ENCODE measurements at regions not wholly inside any gene's neighbourhood (a gene's known extent, or its start where the extent isn't known, plus 50 kb on each side); places are given as distances from the start of the nearest gene placed in this dataset.

- Mint-ChIP-seq H3K36me3 (no peaks in the 10 kb centered on the region), H3K9me3 (no peaks in the 10 kb centered on the region), H3K27ac (no peak overlapping the region)
- DNase-seq (ENCODE audit: low spot score in 2 of 2) (no peak), ATAC-seq (no peak)
Measured at GRCh38 chr10:59075576-59075975, 100.9 kb upstream of the PHYHIPL start.

- Mint-ChIP-seq H3K36me3 (no peaks in the 10 kb centered on the region), H3K27ac (no peak overlapping the region), H3K9me3 (no peaks in the 10 kb centered on the region)
- DNase-seq (ENCODE audit: low spot score in 2 of 2) (no peak), ATAC-seq (no peak)
Measured at GRCh38 chr10:59077855-59078254, 98.6 kb upstream of the PHYHIPL start.

- no peaks in the 10 kb centered on the region for H3K36me3 Mint-ChIP-seq
- H3K9me3 Mint-ChIP-seq = no peaks in the 10 kb centered on the region
- DNase-seq (ENCODE audit: low spot score in 2 of 2) (no peak), ATAC-seq (no peak)
- H3K27ac Mint-ChIP-seq = no peak overlapping the region
Measured at GRCh38 chr10:59078978-59079377, 97.5 kb upstream of the PHYHIPL start.

- no peak overlapping the region for H3K27ac Mint-ChIP-seq
Measured at GRCh38 chr10:59079386-59080226, 96.8 kb upstream of the PHYHIPL start.

GRCh38 chr10:59082249-59082648, 94.2 kb upstream of the PHYHIPL start:
- no peak for ATAC-seq
- DNase-seq (ENCODE audit: low spot score in 2 of 2) = no peak
- no peaks in the 10 kb centered on the region for H3K36me3 Mint-ChIP-seq
- H3K9me3 Mint-ChIP-seq = peaks cover 3 to 4% of the 10 kb centered on the region in 2 donors
- no peak overlapping the region for H3K27ac Mint-ChIP-seq

More at GRCh38 chr10:59079386-59080226, 96.8 kb upstream of the PHYHIPL start:
- ATAC-seq (no peak), DNase-seq (ENCODE audit: low spot score in 2 of 2) (no peak)
- H3K9me3 Mint-ChIP-seq = no peaks in the 10 kb centered on the region
- no peaks in the 10 kb centered on the region for H3K36me3 Mint-ChIP-seq

- ATAC-seq = no peak
- H3K9me3 Mint-ChIP-seq = peaks cover 8 to 15% of the 10 kb centered on the region in 2 donors
- no peak for DNase-seq (ENCODE audit: low spot score in 2 of 2)
Measured at GRCh38 chr10:59085054-59085453, 91.4 kb upstream of the PHYHIPL start.

GRCh38 chr10:59085711-59086502, 90.5 kb upstream of the PHYHIPL start:
- DNase-seq (ENCODE audit: low spot score in 2 of 2) = no peak
- ATAC-seq = no peak
- Mint-ChIP-seq H3K9me3 (peaks cover 8 to 15% of the 10 kb centered on the region in 2 donors), H3K36me3 (no peaks in the 10 kb centered on the region), H3K27ac (no peak overlapping the region)

More at GRCh38 chr10:59085054-59085453, 91.4 kb upstream of the PHYHIPL start:
- Mint-ChIP-seq H3K36me3 (no peaks in the 10 kb centered on the region), H3K27ac (no peak overlapping the region)

- DNase-seq (ENCODE audit: low spot score in 2 of 2) = no peak
- Mint-ChIP-seq H3K36me3 (no peaks in the 10 kb centered on the region), H3K9me3 (peaks cover 8 to 15% of the 10 kb centered on the region in 2 donors), H3K27ac (no peak overlapping the region)
- no peak for ATAC-seq
Measured at GRCh38 chr10:59087486-59087885, 89.0 kb upstream of the PHYHIPL start.

- Mint-ChIP-seq H3K36me3 (no peaks in the 10 kb centered on the region), H3K9me3 (peaks cover 8 to 15% of the 10 kb centered on the region in 2 donors), H3K27ac (no peak overlapping the region)
- DNase-seq (ENCODE audit: low spot score in 2 of 2) (no peak), ATAC-seq (no peak)
Measured at GRCh38 chr10:59088912-59089573, 87.4 kb upstream of the PHYHIPL start.

GRCh38 chr10:59090817-59091622, 85.4 kb upstream of the PHYHIPL start:
- DNase-seq (ENCODE audit: low spot score in 2 of 2) (no peak), ATAC-seq (no peak)
- Mint-ChIP-seq H3K36me3 (no peaks in the 10 kb centered on the region), H3K9me3 (peaks cover 8 to 15% of the 10 kb centered on the region in 2 donors), H3K27ac (no peak overlapping the region)

GRCh38 chr10:59093461-59093860, 83.0 kb upstream of the PHYHIPL start:
- ATAC-seq (no peak), DNase-seq (ENCODE audit: low spot score in 2 of 2) (no peak)
- peaks cover 5 to 13% of the 10 kb centered on the region in 2 donors for H3K9me3 Mint-ChIP-seq
- no peaks in the 10 kb centered on the region for H3K36me3 Mint-ChIP-seq
- H3K27ac Mint-ChIP-seq = no peak overlapping the region

GRCh38 chr10:59096631-59097030, 79.8 kb upstream of the PHYHIPL start:
- H3K27ac Mint-ChIP-seq = no peak overlapping the region
- no peak for DNase-seq (ENCODE audit: low spot score in 2 of 2)
- no peaks in the 10 kb centered on the region for H3K36me3 Mint-ChIP-seq
- ATAC-seq = no peak
- peaks cover 0 to 8% of the 10 kb centered on the region in 2 donors for H3K9me3 Mint-ChIP-seq

- Mint-ChIP-seq H3K27ac (no peak overlapping the region), H3K36me3 (no peaks in the 10 kb centered on the region), H3K9me3 (peaks cover 0 to 8% of the 10 kb centered on the region in 2 donors)
- DNase-seq (ENCODE audit: low spot score in 2 of 2) = no peak
- no peak for ATAC-seq
Measured at GRCh38 chr10:59098387-59098786, 78.1 kb upstream of the PHYHIPL start.

- DNase-seq (ENCODE audit: low spot score in 2 of 2) (no peak), ATAC-seq (no peak)
- no peaks in the 10 kb centered on the region for H3K36me3 Mint-ChIP-seq
- H3K9me3 Mint-ChIP-seq = peaks cover 0 to 8% of the 10 kb centered on the region in 2 donors
- no peak overlapping the region for H3K27ac Mint-ChIP-seq
Measured at GRCh38 chr10:59098831-59099452, 77.5 kb upstream of the PHYHIPL start.

GRCh38 chr10:59099481-59099880, 77.0 kb upstream of the PHYHIPL start:
- DNase-seq (ENCODE audit: low spot score in 2 of 2) = no peak
- Mint-ChIP-seq H3K9me3 (peaks cover 0 to 8% of the 10 kb centered on the region in 2 donors), H3K27ac (no peak overlapping the region), H3K36me3 (no peaks in the 10 kb centered on the region)
- no peak for ATAC-seq

GRCh38 chr10:59102394-59102793, 74.0 kb upstream of the PHYHIPL start:
- Mint-ChIP-seq H3K36me3 (no peaks in the 10 kb centered on the region), H3K27ac (no peak overlapping the region), H3K9me3 (peaks cover 0 to 4% of the 10 kb centered on the region in 2 donors)
- no peak for DNase-seq (ENCODE audit: low spot score in 2 of 2)
- ATAC-seq = no peak

Measured in activated naive CD4-positive, alpha-beta T cell treated with anti-CD3 and anti-CD28 coated beads, Interleukin-2, amount 50 U/mL, for 72 hours (primary cell).